Mammary epithelial cell (primary cell): ENCODE measurements at regions not wholly inside any gene's neighbourhood (a gene's known extent, or its start where the extent isn't known, plus 50 kb on each side); places are given as distances from the start of the nearest gene placed in this dataset.

Experiments used
- CTCF ChIP-seq, 2 donors: IDR thresholded peaks in 1 of 2; conservative IDR thresholded peaks in 1 of 2; 2 replicates each; pipeline ENCODE4 v1.5.1; 2011 to 2012; ENCODE audit warnings: inconsistent platforms in 2 of 2, low read length in 2 of 2, mild to moderate bottlenecking in 2 of 2, control low read depth in 1 of 2, low read depth in 1 of 2; ENCODE audit not compliant: insufficient read depth in 1 of 2; ENCODE audit errors: extremely low read depth in 1 of 2
- EZH2 ChIP-seq: IDR thresholded peaks from 2 replicates; pipeline ENCODE4 v1.6.1; 2012; ENCODE audit warnings: low read length, inconsistent platforms, borderline replicate concordance

DNA sequence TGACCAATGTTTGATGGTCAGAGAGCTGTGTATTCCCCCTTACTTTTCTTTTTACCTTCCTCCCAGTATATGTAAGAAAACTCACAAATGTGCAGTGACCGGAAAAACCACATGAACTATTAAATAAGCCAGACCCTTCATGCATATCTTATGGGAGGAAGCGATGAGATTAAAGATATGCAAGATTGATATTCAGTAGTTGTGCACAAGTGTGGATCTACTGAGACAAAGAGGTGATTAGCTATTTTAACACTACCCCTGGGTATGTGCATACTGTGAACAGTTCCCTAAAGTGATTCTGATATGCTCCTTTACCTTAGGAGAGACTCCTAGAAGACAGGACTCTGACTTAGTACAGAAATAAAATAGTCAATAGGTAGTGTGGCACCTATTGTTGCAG, 328.3 kb downstream of the EPHA4 start:
- TF ChIP-seq CTCF (conservative IDR thresholded peaks at IDR 0.05 in 1 of 2, IDR thresholded peaks at IDR 0.05 in 1 of 2; ENCODE audit: extremely low read depth in 1 of 2, insufficient read depth in 1 of 2, low read depth in 1 of 2, low read length in 2 of 2) (no peak), EZH2 (no peak)
